ENCODE measurements at regions not wholly inside any gene's neighbourhood (a gene's known extent, or its start where the extent isn't known, plus 50 kb on each side); places are given as distances from the start of the nearest gene placed in this dataset.

GRCh38 chr9:18348083-18348475 is 125.9 kb upstream of the ADAMTSL1 start:
- Histone ChIP-seq H4K20me1 (ENCODE audit: insufficient read depth, low read length) (no peaks in the 10 kb centered on the region), H3K4me3 (ENCODE audit: low read length) (no peak overlapping the region), H3F3A (ENCODE audit: insufficient read depth, low read length) (no peaks in the 10 kb centered on the region), H3K36me3 (replicated peaks; ENCODE audit: insufficient read depth, low read length) (no peaks in the 10 kb centered on the region), H3K27me3 (replicated peaks; ENCODE audit: insufficient read depth, low read length) (no peaks in the 10 kb centered on the region), H3K9me2 (replicated peaks; ENCODE audit: insufficient read depth, low read length) (no peaks in the 10 kb centered on the region), H3K79me2 (ENCODE audit: low read length) (no peaks in the 10 kb centered on the region), H3K9ac (ENCODE audit: low read length) (no peak overlapping the region), H3K4me2 (ENCODE audit: low read depth, low read length) (no peak overlapping the region), H3K4me1 (ENCODE audit: low read length) (no peaks in the 10 kb centered on the region), H3K9me3 (replicated peaks; ENCODE audit: insufficient read depth, low read length) (no peaks in the 10 kb centered on the region), H2AFZ (ENCODE audit: low read length) (no peak overlapping the region), H3K27ac (ENCODE audit: low read length) (no peak overlapping the region)
- DNase-seq: no peak
- TF ChIP-seq EZH2phosphoT487 (IDR thresholded peaks at IDR 0.05; ENCODE audit: low read length) (no peak), EZH2 (optimal IDR thresholded peaks at IDR 0.05; ENCODE audit: low read depth, low read length) (no peak), CTCF (IDR thresholded peaks at IDR 0.05; ENCODE audit: low read length) (no peak)

GRCh38 chr9:18349530-18349929 is 124.4 kb upstream of the ADAMTSL1 start:
- Histone ChIP-seq H3K27ac (ENCODE audit: low read length) (no peak overlapping the region), H3K9me3 (replicated peaks; ENCODE audit: insufficient read depth, low read length) (no peaks in the 10 kb centered on the region), H4K20me1 (ENCODE audit: insufficient read depth, low read length) (no peaks in the 10 kb centered on the region), H3K4me1 (ENCODE audit: low read length) (no peaks in the 10 kb centered on the region), H3F3A (ENCODE audit: insufficient read depth, low read length) (no peaks in the 10 kb centered on the region), H3K9ac (ENCODE audit: low read length) (no peak overlapping the region), H3K4me3 (ENCODE audit: low read length) (no peak overlapping the region), H3K36me3 (replicated peaks; ENCODE audit: insufficient read depth, low read length) (no peaks in the 10 kb centered on the region), H3K27me3 (replicated peaks; ENCODE audit: insufficient read depth, low read length) (no peaks in the 10 kb centered on the region), H2AFZ (ENCODE audit: low read length) (no peak overlapping the region), H3K9me2 (replicated peaks; ENCODE audit: insufficient read depth, low read length) (no peaks in the 10 kb centered on the region), H3K4me2 (ENCODE audit: low read depth, low read length) (no peak overlapping the region), H3K79me2 (ENCODE audit: low read length) (no peaks in the 10 kb centered on the region)
- DNase-seq: no peak
- TF ChIP-seq EZH2phosphoT487 (IDR thresholded peaks at IDR 0.05; ENCODE audit: low read length): no peak

GRCh38 chr9:18350036-18350435 is 123.9 kb upstream of the ADAMTSL1 start:
- no peaks in the 10 kb centered on the region for H4K20me1 ChIP-seq (ENCODE audit: insufficient read depth, low read length)
- H3K27ac ChIP-seq (ENCODE audit: low read length): no peak overlapping the region
- no peaks in the 10 kb centered on the region for H3K27me3 ChIP-seq (replicated peaks; ENCODE audit: insufficient read depth, low read length)
- no peak for TF ChIP-seq EZH2phosphoT487 (IDR thresholded peaks at IDR 0.05; ENCODE audit: low read length)
- TF ChIP-seq EZH2 (optimal IDR thresholded peaks at IDR 0.05; ENCODE audit: low read depth, low read length): no peak
- no peak for TF ChIP-seq CTCF (IDR thresholded peaks at IDR 0.05; ENCODE audit: low read length)
- H3K9ac ChIP-seq (ENCODE audit: low read length): no peak overlapping the region
- no peak for DNase-seq
- H3F3A ChIP-seq (ENCODE audit: insufficient read depth, low read length): no peaks in the 10 kb centered on the region
- H2AFZ ChIP-seq (ENCODE audit: low read length): no peak overlapping the region
- no peaks in the 10 kb centered on the region for H3K4me1 ChIP-seq (ENCODE audit: low read length)
- no peaks in the 10 kb centered on the region for H3K9me2 ChIP-seq (replicated peaks; ENCODE audit: insufficient read depth, low read length)
- no peaks in the 10 kb centered on the region for H3K36me3 ChIP-seq (replicated peaks; ENCODE audit: insufficient read depth, low read length)
- H3K4me3 ChIP-seq (ENCODE audit: low read length): no peak overlapping the region
- no peak overlapping the region for H3K4me2 ChIP-seq (ENCODE audit: low read depth, low read length)
- no peaks in the 10 kb centered on the region for H3K79me2 ChIP-seq (ENCODE audit: low read length)
- H3K9me3 ChIP-seq (replicated peaks; ENCODE audit: insufficient read depth, low read length): no peaks in the 10 kb centered on the region

GRCh38 chr9:18350995-18351595 is 122.9 kb upstream of the ADAMTSL1 start:
- no peak for TF ChIP-seq EZH2phosphoT487 (IDR thresholded peaks at IDR 0.05; ENCODE audit: low read length)
- no peak for TF ChIP-seq CTCF (IDR thresholded peaks at IDR 0.05; ENCODE audit: low read length)
- no peak for TF ChIP-seq EZH2 (optimal IDR thresholded peaks at IDR 0.05; ENCODE audit: low read depth, low read length)
- H2AFZ ChIP-seq (ENCODE audit: low read length): no peak overlapping the region
- H3K9me2 ChIP-seq (replicated peaks; ENCODE audit: insufficient read depth, low read length): no peaks in the 10 kb centered on the region
- no peaks in the 10 kb centered on the region for H3K9me3 ChIP-seq (replicated peaks; ENCODE audit: insufficient read depth, low read length)
- no peaks in the 10 kb centered on the region for H3K79me2 ChIP-seq (ENCODE audit: low read length)
- H3K9ac ChIP-seq (ENCODE audit: low read length): no peak overlapping the region
- no peak overlapping the region for H3K4me2 ChIP-seq (ENCODE audit: low read depth, low read length)
- no peak overlapping the region for H3K4me3 ChIP-seq (ENCODE audit: low read length)
- no peaks in the 10 kb centered on the region for H3F3A ChIP-seq (ENCODE audit: insufficient read depth, low read length)
- H3K27ac ChIP-seq (ENCODE audit: low read length): no peak overlapping the region
- no peaks in the 10 kb centered on the region for H3K4me1 ChIP-seq (ENCODE audit: low read length)
- H3K27me3 ChIP-seq (replicated peaks; ENCODE audit: insufficient read depth, low read length): no peaks in the 10 kb centered on the region
- no peak for DNase-seq
- no peaks in the 10 kb centered on the region for H4K20me1 ChIP-seq (ENCODE audit: insufficient read depth, low read length)
- no peaks in the 10 kb centered on the region for H3K36me3 ChIP-seq (replicated peaks; ENCODE audit: insufficient read depth, low read length)

All from MM.1S (cell line).